Activated naive CD4-positive, alpha-beta T cell treated with Interleukin-2 at 50 U/mL for 16 hours (primary cell): ENCODE measurements at regions not wholly inside any gene's neighbourhood (a gene's known extent, or its start where the extent isn't known, plus 50 kb on each side); places are given as distances from the start of the nearest gene placed in this dataset.
"Not testable (repeated sequence)": the region's sequence is repeated elsewhere in the genome, so short reads cannot be mapped to it uniquely, and the experiment has no call there.

Experiments
- DNase-seq: peaks from one replicate; pipeline ENCODE4 v3.0.0-alpha.2; 2020

DNA sequence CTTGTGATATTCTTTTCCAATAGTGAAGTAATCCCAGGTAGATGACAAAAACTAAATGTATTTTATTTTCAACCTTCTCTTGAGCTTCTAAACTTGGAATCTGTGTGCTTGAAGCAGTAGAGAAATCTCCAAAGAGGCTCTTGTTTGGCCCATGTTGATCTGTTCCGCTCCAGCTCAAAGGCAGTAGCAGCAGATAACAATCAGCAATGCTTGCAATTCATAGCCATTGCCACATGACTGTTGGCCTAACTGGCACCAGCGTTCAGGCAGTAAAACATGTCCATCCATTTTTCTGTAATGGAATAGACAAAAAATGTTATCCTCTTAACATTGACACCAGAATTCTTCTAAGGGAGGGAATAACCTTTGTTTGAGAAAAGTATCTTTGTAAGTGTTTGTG lies 270.7 kb upstream of the MSX2 start:
- DNase-seq = no peak

DNA sequence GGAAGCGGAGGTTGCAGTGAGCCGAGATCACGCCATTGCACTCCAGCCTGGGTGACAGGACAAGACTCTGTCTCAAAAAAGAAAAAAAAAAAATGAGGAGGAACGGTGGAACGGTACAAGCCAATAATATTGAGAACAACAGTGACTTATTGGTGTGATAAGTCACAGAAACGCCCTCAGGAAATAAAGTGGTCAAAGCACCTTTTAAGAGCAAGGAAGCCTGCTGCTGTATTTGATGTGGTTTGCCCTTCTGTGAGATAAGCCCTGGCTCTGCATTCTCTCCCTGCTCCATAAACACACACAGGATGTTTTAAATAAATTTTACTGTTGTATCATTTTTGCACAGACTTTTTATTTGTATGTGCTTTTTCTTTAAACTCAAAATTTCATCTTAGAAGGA lies 269.9 kb upstream of the MSX2 start:
- DNase-seq = no peak

DNA sequence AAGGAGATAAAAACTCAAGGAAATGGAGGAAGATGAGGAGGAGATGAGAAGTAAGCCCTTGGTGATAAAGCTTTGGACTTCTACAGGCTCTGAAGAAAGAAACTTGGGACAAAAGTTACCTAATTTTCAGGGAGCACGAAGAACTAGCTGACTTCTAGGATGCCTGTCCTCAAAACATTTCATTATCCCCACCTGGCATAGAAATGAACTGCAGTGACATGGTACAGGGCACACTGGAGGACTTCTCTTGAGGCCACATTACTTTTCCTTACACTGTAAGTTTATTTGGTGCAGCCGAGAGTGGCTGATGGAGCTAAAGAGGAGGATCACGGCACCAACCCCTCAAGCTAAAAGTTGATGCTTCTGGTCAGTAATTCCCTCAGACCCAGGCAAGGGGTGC lies 269.5 kb upstream of the MSX2 start:
- no peak for DNase-seq

DNA sequence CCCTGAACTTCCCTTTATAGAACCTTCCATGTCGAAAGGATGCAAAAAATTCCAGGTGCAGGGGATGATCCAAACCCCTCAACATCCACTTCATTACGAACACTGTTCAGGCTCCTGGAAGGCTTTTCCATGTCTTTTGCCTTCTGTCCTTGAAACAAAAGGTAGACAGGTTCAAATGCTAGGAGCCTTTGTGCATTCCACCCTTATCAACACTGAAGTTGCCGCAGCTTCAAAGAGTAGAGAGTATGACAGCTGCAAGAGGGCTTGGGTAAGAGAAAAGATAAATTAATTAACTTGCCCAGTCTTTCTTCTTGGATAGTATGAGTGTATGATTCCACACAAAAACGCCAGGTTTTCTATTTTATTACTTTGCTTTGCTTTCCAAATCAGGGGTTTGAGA lies 269.1 kb upstream of the MSX2 start:
- no peak for DNase-seq

DNA sequence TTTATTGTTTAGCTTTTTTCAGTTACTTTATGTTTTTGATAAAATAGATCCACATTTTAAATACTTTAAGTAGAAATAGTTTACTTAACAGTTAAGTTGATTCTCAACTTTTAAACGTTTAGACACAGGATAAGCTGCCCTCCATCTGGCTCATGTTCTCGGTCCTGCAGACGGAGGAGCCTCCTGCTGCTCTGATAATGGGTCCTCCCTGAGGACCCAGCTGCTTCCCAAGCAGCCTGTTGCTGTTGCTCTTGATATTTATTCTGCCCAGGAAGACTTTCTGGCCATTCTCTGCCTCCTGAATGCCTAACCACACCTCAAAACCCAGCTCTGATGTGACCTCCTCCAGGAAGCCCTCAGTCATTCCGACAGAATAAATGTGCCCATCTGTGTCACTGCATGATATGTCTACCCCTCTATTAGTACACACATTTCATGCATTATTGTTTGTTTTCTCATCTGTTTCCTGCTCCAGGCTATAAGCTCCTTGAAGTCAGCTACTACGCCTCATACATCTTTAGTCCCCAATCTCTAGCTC lies 267.2 kb upstream of the MSX2 start:
- no peak for DNase-seq

DNA sequence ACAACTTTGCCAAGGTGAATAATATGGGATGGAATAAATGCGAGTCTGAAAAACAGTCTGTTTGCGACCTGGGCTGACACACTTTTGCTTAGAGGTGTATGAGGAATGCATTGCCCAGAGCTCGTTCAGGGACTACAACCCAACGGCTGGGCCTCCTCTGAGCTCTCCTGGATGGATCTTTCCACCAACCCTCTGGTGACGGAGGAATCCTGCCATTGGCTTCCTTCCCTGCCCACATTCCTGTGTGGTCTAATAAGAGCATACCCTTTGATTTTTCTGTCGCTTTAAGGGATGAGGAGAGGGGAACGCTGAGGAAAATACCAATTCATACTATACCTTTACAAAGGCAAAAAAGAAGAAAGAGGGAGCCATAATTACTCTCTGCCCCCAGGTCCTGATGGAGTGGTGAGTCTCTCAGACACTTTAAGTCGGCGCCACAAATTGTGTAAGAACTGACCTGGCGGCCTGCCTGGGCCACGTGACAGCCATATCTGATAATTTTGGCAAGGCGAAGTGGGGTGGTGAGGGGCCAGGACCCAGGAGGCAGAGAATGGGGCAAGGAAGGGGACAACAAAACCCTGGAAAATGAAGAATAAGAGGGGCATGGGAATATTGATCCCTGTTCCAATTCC lies 265.2 kb upstream of the MSX2 start:
- DNase-seq = no peak

DNA sequence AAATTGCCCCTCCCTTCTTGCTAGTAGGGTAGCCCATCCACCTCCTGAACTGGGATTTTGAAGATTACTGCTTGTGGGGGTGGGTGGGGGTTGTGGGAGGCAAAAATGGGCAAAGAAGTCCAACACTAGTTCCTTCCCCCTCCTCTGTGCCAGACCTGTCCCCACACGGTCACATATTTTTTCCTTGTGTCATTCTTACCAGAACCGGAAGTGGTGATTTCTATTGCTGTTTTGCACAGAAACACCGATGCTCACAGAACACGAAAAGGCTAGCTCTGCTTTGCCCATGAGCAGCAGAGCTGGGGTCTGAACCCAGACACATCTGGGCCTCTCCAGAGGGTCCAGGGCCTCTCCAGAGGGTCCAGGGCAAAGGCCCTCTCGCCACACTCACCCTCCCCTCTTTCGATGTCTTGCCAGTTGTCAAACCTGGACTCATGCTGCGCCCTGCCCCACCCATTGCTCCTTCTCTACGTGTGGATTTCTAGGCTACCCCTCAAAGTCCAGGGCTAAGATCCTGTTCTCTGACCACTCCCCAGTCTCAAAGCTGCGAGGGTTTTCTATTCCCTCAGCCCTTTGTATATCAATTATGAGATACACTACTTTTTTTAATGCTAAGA lies 264.4 kb upstream of the MSX2 start:
- DNase-seq = no peak

DNA sequence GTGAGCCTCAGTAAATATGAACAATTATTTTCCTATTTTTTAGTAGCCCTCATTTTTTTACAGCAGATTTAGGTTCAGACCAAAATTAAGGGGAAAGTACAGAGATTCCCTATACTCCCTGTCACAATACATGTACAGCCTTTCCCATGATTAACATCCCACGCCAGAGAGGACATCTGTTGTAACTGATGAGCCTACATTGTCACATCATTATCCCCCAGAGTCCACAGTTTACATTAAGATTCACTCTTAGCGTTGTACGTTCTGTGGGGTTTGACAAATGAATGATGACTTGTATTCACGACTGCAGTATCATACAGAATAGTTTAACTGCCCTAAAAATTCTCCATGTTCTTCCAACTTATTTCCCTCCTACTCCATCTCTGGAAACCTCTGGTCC lies 262.3 kb upstream of the MSX2 start:
- DNase-seq = no peak

DNA sequence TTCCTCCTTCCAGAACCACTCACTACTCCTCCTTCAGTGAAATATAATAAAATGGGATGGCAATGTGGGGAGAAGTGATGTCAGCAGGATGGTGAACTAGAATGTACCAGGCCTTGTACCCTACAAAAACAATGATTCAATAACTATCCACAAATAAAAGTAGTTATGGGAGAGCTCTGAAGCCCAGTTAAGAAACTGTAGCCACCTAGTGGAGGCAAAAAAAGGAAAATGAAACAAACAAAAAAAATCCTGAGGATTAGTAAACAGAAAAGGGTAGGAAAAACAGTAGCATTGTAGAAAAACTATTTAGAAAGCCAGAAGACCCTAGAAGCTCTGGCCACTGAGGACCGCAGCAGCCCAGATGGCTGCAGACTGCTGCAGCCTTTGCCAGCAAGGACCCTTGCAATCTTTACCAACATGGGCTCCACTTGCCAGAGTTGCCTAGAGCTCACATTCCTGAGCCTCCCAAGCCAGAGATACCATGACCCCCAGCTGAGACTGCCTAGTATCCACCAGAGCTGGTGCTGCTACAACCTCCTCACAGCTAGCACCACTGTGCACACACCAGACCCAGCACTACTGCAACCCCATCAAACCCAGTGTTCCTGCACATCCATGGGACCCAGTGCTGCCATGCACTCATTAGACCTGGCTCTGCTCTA lies 259.7 kb upstream of the MSX2 start:
- DNase-seq = no peak

DNA sequence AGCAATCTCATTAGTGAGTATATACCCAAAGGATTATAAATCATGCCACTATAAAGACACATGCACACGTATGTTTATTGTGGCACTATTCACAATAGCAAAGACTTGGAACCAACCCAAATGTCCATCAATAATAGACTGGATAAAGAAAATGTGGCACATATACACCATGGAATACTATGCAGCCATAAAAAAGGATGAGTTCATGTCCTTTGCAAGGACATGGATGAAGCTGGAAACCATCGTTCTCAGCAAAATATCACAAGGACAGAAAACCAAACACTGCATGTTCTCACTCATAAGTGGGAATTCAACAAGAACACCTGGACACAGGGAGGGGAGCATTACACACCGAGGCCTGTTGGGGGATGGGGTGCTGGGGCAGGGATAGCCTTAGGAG lies 252.9 kb upstream of the MSX2 start:
- not testable (repeated sequence) for DNase-seq

DNA sequence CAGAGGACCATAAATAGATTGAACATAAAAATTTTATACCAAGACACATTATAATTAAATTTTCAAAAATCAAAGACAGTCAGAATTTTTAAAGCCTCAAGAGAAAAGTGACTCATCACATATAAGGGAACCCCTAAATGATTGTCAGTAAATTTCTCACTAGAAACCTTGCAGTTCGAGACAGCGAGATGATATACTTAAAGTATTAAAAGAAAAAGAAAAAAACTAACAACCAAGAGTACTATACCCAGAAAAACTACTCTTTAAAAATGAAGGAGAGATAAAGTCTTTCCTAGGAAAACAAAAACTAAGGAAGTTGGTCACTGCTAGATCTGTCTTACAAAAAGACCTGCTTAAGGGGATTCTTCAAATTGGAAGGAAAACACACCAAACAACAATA lies 251.4 kb upstream of the MSX2 start:
- DNase-seq = no peak

DNA sequence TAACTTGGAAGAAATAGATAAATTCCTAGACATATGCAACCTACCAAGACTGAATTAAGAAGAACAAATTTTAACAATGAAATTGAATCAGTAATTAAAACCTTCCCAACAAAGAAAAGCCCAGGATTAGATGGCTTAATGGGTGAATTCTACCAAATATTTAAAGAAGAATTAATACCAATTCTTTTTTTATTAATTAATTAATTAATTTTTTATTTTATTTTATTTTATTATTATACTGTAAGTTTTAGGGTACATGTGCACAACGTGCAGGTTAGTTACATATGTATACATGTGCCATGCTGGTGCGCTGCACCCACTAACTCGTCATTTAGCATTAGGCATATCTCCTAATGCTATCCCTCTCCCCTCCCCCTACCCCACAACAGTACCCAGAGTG lies 248.4 kb upstream of the MSX2 start:
- not testable (repeated sequence) for DNase-seq

DNA sequence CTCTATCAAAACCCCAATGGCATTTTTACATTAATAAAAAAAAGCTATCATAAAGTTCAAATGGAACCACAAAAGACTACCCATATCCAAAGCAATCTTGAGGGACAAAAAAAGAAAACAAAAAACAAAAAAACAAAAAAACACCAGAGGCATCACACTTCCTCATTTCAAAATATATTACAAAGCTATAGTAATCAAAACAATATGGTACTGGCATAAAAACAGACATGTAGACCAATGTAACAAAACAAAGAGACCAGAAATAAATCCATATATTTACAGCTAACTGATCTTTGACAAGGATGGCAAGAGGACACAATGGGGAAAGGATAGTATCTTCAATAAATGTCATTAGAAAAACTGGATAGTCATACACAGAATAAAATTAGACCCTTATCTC lies 245.1 kb upstream of the MSX2 start:
- DNase-seq = no peak

DNA sequence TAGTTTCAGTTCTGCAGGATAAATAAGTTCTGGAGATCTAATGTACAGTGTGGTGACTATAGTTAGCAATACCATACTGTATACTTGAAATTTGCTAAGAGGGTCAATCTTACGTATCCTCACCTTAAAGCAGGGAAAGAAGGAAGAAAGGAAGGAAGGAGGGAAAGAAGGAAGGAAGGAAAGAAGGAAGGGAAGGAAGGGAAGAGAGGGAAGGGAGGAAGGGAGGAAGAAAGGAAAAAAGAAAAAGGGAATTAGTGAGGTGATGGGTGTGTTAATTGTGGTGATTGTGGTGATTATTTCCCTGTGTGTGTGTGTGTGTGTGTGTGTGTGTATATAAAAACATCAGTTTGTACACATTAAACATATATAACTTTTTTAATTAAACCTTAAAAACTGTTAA lies 242.6 kb upstream of the MSX2 start:
- DNase-seq = no peak

DNA sequence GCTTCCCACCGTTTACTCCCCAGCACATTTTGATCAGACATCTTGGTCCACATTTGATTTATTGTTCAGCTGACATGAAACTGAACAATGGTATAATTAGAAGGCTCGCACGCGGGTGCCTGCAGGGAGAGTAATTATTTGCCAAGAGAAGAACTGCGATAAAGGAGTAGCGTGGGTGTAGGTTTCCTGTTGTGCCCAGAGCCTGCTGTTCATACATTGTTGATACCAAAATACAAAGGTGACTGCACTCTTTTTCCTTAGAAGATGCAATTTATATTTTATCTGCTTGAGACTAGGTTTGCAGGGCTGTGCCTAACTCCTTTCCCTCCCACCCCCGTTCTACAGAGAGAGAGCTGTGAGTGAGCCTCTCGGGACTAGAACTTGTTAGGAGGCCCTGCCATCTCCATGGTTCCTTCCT lies 241.8 kb upstream of the MSX2 start:
- no peak for DNase-seq

DNA sequence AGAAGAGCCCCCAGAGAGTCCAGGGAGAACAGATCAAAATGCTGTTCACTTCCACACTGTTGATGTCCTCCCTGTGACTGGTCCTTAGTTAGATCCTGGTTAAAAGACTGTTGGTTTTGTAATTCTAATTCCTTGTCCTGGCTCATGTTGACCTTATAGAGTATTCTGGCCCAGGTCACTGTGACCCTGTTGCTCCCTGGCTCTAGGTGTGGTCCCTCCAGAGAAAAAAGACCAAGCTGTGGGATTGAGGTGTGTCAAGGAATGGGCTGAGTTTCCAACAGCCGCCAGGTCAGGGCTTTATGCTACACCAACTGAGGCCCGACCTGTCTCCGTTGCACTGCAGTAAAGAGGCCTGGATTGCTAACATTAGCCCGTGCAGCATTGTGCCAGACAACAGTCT lies 241.0 kb upstream of the MSX2 start:
- no peak for DNase-seq

DNA sequence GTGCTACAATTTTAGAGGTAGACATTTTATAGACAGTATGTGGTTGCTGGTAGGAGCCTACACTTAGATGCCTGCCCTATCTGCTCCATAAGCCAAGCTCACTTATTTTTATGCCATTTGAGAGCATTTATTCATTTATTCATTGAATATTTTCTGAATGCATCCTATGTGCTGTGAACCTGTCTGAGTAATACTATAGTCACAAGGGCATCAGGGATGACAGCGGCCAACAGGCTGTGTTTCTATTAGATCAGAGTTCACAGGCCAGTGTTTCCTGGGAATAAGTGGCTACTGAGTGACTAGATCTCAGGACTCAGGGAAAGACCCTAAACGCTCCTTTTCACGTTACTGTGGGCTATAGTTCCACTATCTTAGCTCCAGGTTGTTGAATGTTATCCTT lies 235.2 kb upstream of the MSX2 start:
- DNase-seq = no peak

DNA sequence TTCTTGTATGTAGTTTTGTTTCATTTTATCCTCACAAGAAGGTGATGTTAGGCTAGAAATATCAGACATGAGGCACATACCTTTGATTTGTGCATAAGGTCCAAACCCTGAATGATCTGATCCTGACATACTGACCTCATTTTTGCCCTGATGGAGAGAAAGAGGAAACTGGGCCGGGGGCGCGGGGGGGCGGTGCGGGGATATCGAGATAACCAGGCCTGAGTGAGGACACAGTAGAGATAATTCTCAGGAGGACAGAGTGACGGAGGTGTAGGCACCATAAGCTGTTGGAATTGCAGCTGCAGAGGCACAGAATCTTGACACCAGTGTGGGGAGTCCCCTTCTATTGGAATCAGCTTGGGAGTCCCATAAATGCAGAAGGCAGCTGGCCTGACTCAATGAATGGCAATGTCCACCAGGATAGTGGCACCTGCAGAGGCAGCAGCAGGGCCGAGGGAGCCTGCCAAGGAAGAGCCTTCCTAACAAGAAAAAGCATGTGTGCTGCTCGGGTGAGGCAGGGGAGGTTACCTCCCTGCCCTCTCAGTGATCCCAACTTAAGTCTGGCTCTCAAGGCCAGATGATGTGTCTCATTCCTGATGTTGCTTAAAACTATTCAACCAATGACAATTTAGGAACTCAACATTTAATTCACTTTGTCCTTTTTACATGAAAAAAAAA lies 234.3 kb upstream of the MSX2 start:
- no peak for DNase-seq

DNA sequence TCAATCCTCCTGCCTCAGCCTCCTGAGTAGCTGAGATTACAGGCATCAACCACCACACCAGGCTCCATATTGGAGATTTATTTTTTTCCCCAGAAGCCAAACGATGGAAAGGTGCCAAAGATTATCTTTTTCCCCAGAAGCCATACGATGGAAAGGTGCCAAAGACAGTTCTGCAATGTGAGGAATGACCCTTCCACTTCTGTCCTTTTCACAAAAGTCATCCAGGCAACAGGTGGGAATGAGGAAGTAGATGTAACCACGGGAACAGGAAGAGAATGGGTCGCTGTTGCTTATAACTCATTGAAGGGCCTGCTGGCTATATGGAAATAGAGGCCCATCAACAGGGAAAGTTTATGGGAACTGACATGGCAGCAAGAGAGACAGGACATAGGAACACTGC lies 233.7 kb upstream of the MSX2 start:
- no peak for DNase-seq

DNA sequence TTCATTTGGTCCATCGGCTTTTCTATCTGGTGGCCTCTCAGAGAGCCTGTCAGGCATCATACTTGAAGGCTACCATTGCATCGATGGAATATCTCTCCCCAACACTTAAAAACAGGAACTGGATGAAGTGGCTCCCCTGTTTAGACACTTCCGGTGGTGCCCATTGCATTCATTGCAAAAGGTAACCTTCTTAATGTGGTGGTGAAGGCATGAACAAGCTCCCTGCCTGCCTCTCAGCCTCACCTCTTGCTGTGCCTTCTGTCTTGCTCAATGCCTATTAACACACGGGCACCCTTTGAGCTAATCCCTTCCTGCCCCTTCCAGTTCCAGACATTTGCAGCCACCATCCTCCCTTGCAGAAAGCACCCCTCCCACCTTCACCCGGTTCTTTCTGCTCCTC lies 233.1 kb upstream of the MSX2 start:
- DNase-seq = no peak

DNA sequence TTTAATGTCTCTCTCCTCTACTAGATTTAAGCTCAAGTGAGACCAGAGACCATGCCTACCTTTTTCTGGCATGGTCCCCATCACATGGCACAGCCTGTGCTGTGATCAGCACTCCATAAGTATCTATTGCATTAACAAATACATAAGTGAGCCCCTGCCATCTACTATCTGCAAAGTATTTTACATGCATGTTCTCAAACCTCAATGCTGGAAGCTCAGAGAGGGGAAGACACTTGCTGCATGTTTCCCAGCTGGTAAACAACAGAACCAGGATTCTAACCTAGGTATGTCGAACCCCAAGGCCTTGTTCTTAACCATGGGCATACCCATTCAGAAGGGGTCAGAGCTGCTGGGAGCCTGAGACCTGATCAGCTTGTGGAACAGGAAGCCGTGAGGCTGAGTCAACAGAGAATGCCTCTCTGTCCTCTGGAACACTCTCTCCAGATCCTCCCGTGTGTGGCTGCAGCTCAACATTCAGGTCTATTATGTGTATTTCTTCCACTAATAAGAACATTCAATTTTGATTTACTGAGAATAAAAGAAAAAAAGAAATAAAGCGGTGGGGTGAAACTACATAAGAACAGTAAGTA lies 232.5 kb upstream of the MSX2 start:
- no peak for DNase-seq

DNA sequence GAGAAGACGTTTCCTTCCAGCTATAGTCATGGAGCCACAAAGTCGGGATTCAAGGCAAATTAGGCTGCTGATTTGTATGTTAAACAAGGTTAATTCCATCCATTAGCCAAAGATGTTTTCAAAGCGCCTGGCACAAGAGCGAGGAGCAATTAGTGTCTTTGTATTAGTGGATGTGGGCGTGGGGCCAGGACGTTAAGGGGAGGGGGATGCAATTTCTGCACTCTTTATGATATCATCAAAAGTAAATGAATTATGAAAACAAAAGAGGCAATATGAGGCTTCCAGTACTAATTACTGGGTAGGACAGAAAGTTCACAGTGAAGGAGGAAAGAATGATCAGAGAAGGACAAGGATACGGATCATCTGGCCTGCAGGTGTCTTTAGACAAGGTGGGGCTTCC lies 230.9 kb upstream of the MSX2 start:
- DNase-seq = no peak

DNA sequence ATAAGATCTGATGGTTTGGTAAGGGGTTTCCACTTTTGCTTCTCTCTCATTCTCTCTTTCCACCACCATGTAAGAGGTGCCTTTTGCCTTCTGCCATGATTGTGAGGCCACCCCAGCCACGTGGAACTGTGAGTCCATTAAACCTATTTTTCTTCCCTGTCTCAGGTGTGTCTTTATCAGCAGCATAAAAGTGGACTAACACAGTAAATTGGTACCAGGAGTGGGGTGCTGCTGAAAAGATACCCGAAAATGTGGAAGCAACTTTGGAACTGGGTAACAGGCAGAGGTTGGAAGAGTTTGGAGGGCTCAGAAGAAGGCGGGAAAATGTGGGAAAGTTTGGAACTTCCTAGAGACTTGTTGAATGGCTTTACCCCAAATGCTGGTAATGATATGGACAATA lies 226.4 kb upstream of the MSX2 start:
- DNase-seq = not testable (repeated sequence)

DNA sequence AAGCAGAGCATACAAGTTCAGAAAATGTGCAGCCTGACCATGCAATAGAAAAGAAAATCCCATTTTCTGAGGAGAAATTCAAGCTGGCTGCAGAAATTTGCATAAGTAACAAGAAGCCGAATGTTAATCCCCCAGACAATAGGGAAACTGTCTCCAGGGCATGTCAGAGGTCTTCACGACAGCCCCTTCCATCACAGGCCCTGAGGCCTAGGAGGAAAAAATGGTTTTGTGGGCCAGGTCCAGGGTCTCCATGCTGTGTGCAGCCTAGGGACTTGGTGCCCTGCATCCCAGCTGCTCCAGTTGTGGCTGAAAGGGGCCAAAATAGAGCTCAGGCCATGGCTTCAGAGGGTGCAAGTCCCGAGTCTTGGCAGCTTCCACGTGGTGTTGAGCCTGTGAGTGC lies 225.8 kb upstream of the MSX2 start:
- not testable (repeated sequence) for DNase-seq
